ENCODE measurements at regions not wholly inside any gene's neighbourhood (a gene's known extent, or its start where the extent isn't known, plus 50 kb on each side); places are given as distances from the start of the nearest gene placed in this dataset.

- TF ChIP-seq, protein P1, sequence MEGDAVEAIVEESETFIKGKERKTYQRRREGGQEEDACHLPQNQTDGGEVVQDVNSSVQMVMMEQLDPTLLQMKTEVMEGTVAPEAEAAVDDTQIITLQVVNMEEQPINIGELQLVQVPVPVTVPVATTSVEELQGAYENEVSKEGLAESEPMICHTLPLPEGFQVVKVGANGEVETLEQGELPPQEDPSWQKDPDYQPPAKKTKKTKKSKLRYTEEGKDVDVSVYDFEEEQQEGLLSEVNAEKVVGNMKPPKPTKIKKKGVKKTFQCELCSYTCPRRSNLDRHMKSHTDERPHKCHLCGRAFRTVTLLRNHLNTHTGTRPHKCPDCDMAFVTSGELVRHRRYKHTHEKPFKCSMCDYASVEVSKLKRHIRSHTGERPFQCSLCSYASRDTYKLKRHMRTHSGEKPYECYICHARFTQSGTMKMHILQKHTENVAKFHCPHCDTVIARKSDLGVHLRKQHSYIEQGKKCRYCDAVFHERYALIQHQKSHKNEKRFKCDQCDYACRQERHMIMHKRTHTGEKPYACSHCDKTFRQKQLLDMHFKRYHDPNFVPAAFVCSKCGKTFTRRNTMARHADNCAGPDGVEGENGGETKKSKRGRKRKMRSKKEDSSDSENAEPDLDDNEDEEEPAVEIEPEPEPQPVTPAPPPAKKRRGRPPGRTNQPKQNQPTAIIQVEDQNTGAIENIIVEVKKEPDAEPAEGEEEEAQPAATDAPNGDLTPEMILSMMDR (IDR thresholded peaks at IDR 0.05), result no peak
- TF ChIP-seq POLR2A (IDR thresholded peaks at IDR 0.05), result no peak
- Histone ChIP-seq H3K4me1 (no peaks in the 10 kb centered on the region), H3K27me3 (no peaks in the 10 kb centered on the region), H3K9me3 (no peaks in the 10 kb centered on the region), H3K4me3 (replicated peaks in 1 of 3) (no peak overlapping the region), H3K36me3 (no peaks in the 10 kb centered on the region), H3K27ac (no peak overlapping the region)
- 73 to 85% methylated on average over 4 of the region's 4 CpGs for WGBS, 2 donors
- no peak for DNase-seq
- intact Hi-C loops (cut with DNase I), result no loop called here
Measured at GRCh38 chr12:90062799-90063198, 354.2 kb upstream of the ATP2B1 start.

DNA sequence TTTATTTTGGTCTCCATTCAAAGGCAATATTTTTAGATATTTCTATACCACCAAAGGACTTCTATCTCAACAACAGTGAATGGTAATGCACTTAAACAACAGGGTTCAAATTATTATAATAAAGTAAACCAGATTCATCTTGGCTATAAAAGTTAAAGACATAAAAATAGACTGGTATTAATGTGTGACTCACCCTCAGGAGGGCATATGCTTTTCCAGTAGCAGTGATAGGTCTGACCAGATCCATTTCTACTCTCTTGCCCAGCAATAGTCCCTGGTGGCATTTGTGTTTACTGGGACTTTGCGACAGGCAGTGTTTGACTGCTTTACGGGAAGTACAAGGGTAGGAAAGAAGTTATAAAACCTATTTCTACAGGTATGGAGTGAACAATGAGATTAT, 353.2 kb upstream of the ATP2B1 start:
- Histone ChIP-seq H3K36me3 (no peaks in the 10 kb centered on the region), H3K27ac (no peak overlapping the region), H3K27me3 (no peaks in the 10 kb centered on the region), H3K4me1 (no peaks in the 10 kb centered on the region), H3K4me3 (replicated peaks in 1 of 3) (no peak overlapping the region), H3K9me3 (no peaks in the 10 kb centered on the region)
- DNase-seq, result no peak
- intact Hi-C loops (cut with DNase I), result no loop called here
- WGBS, 2 donors, result 95 to 100% methylated on average over 2 of the region's 2 CpGs
- no peak for TF ChIP-seq POLR2A (IDR thresholded peaks at IDR 0.05)
- TF ChIP-seq, protein P1 (IDR thresholded peaks at IDR 0.05), result no peak

- H3K36me3 ChIP-seq, result no peaks in the 10 kb centered on the region
- no peak overlapping the region for H3K4me3 ChIP-seq (replicated peaks in 1 of 3)
- H3K27ac ChIP-seq, result no peak overlapping the region
- H3K4me1 ChIP-seq, result no peaks in the 10 kb centered on the region
- intact Hi-C loops (cut with DNase I), result no loop called here
- no peak for TF ChIP-seq POLR2A (IDR thresholded peaks at IDR 0.05)
- TF ChIP-seq, protein P1 (IDR thresholded peaks at IDR 0.05), result no peak
- WGBS, 2 donors, result 94 to 100% methylated on average over 1 of the region's 1 CpG
- H3K9me3 ChIP-seq, result no peaks in the 10 kb centered on the region
- DNase-seq, result no peak
- H3K27me3 ChIP-seq, result no peaks in the 10 kb centered on the region
Measured at GRCh38 chr12:90060031-90060430, 351.4 kb upstream of the ATP2B1 start.

GRCh38 chr12:90058704-90059103, 350.1 kb upstream of the ATP2B1 start:
- no peak overlapping the region for H3K4me3 ChIP-seq (replicated peaks in 1 of 3)
- DNase-seq, result no peak
- 46 to 62% methylated on average over 1 of the region's 1 CpG for WGBS, 2 donors
- intact Hi-C loops (cut with DNase I), result no loop called here
- TF ChIP-seq, protein P1 (IDR thresholded peaks at IDR 0.05), result no peak
- no peak for TF ChIP-seq POLR2A (IDR thresholded peaks at IDR 0.05)
- no peaks in the 10 kb centered on the region for H3K4me1 ChIP-seq
- H3K36me3 ChIP-seq, result no peaks in the 10 kb centered on the region
- no peaks in the 10 kb centered on the region for H3K9me3 ChIP-seq
- no peak overlapping the region for H3K27ac ChIP-seq
- H3K27me3 ChIP-seq, result no peaks in the 10 kb centered on the region

DNA sequence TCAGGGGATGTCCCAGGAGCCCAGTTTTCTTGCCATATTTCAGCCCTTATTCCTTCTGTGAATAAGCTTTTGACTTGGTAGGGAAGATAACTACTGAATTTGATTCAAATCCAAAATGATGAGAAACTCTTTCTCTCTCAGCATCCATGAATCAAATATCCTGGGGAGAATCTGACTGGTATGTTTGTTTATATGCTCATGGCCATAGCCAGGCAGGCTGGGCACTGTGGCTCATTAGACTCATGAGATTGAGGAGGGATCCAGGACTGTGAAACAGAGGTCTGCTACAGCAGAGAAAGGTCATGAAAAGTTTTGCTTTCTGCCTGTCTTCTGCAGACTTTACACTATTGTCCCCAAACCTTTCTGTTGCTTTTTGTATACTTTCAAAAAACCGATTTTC, 346.4 kb upstream of the ATP2B1 start:
- H3K9me3 ChIP-seq, result no peaks in the 10 kb centered on the region
- H3K27me3 ChIP-seq, result no peaks in the 10 kb centered on the region
- H3K27ac ChIP-seq, result no peak overlapping the region
- 87 to 93% methylated on average over 1 of the region's 1 CpG for WGBS, 2 donors
- no peak for TF ChIP-seq POLR2A (IDR thresholded peaks at IDR 0.05)
- TF ChIP-seq, protein P1 (IDR thresholded peaks at IDR 0.05), result no peak
- no peak for DNase-seq
- no peaks in the 10 kb centered on the region for H3K36me3 ChIP-seq
- H3K4me3 ChIP-seq (replicated peaks in 1 of 3), result no peak overlapping the region
- intact Hi-C loops (cut with DNase I), result no loop called here
- no peaks in the 10 kb centered on the region for H3K4me1 ChIP-seq

Data from thyroid gland (tissue), 4 donors.